GM12873 (cell line): ENCODE measurements at regions not wholly inside any gene's neighbourhood (a gene's known extent, or its start where the extent isn't known, plus 50 kb on each side); places are given as distances from the start of the nearest gene placed in this dataset.

Source experiments
- CTCF ChIP-seq: IDR thresholded peaks from 2 replicates; pipeline ENCODE4 v1.5.1; 2012; ENCODE audit warnings: low read depth, mild to moderate bottlenecking, moderate library complexity, low read length, control low read depth; ENCODE audit not compliant: insufficient read depth; ENCODE audit errors: missing control alignments

GRCh38 chr2:12592296-12592695 lies 124.4 kb upstream of the TRIB2 start:
- no peak for TF ChIP-seq CTCF

DNA sequence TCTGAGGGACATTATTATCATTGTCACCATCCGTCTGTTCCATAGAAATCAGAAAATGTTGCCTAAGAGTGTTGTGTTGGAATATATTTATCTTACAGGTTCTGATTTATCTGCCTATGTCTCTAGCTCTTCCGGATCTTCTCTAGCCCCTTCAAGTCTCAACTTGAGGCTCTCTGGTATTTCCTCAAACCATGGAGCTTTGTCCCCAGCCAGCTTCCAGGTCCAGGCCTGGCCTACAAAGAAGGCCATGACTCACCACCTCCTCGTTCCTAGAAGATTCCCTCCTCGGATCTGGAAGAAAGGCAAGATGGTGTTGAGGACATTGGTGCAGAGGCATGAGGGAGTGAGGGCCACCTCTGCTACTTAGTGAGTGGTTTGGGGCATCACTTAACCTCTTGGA lies 122.1 kb upstream of the TRIB2 start:
- TF ChIP-seq CTCF: no peak

DNA sequence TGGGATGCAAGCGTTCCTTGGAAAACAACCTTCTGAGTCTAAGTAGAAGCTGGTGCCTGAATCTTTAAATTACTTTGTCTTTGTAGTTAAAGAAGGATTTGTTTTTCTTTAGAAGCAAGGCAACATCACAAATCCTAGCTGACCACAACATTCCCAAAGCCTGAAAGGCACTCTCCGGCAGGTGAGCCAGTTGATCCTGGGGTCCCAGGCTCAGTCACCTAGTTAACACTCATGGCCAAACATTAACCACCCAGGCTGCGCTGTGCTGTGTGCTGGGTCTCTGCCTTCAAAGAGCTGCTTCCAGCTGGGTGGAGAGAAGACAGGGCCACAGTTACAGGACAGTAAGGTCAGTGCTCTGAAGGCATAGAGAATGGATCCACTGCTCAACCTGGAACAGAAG lies 120.0 kb upstream of the TRIB2 start:
- TF ChIP-seq CTCF: no peak

DNA sequence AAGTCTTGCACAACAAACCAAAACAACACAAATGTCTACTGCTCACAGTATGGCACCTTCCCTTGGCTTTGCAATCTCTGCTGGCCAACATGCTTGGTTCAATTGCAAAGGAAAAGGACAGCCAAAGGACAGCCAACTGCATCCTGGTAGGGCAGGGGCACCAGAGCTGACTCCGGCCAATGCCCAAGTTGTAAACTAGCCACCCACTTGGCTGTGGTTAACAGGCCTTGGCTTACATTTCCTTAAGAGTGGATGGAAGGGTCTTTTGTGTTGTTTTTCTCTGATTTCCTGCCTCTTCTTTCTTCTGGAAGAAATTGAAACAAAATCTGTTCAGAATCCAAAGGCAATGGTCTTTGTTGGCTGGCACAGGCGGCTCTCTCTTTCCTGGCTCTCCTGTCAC lies 119.1 kb upstream of the TRIB2 start:
- no peak for TF ChIP-seq CTCF

- TF ChIP-seq CTCF: no peak
These were observed 114.1 kb upstream of the TRIB2 start for GRCh38 chr2:12602661-12603060.

DNA sequence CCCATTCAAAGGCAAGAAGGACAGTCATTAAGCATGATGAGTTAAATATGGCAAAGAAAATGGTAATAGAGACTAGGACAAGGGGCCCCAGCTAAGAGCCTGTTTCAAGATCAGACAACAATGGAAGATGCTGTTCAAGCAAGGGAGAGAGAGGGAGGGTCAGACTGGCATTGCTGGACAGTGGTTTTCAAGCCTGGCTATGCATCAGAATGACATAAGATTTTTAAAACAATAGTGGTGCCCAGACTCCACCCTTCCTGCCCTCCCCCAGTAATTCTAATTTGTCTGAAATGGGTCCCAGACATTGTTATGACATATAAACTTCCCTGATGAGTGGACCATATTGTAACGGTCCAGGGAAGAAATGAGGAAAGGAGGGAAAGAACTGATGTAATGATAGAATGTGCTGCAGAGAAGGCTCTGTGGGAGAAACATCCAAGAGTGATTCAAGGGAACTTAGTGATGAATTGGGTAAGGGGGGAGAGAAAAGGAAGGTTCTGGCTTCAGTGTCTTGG lies 112.9 kb upstream of the TRIB2 start:
- no peak for TF ChIP-seq CTCF

DNA sequence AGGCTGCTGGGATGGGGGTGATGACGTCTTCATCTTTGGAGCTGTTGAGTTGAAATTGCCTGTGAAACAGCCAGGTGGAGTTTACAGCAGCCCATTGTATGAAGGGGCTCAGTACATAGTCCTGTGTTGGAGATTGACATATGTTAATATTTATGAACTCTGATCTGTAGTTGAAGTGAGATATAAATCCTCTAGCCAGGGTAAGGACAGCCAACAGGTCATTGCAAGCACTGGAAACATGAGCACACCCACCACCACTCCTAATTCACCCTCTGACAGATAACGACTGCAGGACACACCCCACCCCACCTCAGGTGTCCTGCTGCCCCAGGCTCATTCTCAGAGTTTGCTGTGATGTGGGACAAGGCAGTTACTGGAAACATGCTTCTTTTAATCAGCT lies 112.4 kb upstream of the TRIB2 start:
- no peak for TF ChIP-seq CTCF
